ENCODE measurements at regions not wholly inside any gene's neighbourhood (a gene's known extent, or its start where the extent isn't known, plus 50 kb on each side); places are given as distances from the start of the nearest gene placed in this dataset.
"Not testable (repeated sequence)": the region's sequence is repeated elsewhere in the genome, so short reads cannot be mapped to it uniquely, and the experiment has no call there.

GRCh38 chr7:157476654-157477549 is 140.1 kb downstream of the DNAJB6 start:
- FAIRE-seq, result no peak
- no peak for DNase-seq (ENCODE audit: insufficient read length, low spot score)

DNA sequence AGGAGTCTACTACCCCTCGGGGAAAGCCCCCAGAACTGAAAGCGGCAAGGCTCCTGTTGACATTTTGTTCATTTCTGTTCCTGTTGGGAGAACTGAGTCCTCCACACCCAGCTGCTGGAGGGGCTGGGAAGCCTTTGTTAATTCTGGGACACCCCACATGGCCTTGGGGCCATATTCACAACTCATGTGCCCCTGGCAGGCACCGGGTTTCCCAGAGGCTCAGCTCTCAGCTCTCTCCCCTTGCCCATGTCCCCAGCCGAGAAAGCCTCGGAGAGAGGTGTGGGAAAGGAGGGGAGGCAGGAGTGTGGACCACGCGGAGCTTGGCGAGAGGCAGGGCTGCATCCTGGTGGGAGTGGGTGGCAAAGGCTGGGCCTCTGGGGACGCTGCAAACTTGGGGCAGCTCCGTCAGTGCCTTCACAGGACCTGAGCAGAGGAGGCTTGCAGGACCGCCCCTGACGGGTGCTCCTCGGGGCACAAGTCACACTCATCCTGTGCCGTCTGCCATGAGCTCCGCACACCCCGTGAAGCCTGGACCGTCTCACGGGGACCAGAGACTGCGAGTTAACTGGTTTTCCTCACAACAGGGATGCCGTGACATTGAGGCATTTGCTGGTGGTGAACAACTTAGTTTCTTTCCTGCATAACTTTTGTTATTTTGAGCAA is 140.9 kb downstream of the DNAJB6 start:
- FAIRE-seq (no peak), DNase-seq (ENCODE audit: insufficient read length, low spot score) (no peak)
- TF ChIP-seq CTCF (IDR thresholded peaks at IDR 0.05; ENCODE audit: insufficient read depth, missing control alignments), result no peak

More at GRCh38 chr7:157476654-157477549, 140.1 kb downstream of the DNAJB6 start:
- no peak for TF ChIP-seq CTCF (IDR thresholded peaks at IDR 0.05; ENCODE audit: insufficient read depth, missing control alignments)

DNA sequence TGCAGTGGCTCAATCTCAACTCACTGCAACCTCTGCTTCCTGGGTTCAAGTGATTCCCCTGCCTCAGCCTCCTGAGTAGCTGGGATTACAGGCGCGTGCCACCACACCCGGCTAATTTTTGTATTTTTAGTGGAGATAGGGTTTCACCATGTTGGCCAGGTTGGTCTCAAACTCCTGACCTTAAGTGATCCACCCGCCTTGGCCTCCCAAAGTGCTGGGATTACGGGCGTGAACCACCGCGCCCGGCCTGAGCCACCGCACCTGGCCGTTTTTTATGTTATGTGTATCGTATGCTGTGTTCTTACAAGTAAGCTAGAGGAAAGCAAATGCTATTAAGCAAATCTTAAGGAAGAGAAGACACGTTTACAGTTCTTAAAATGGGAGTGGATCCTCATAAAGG is 141.8 kb downstream of the DNAJB6 start:
- not testable (repeated sequence) for DNase-seq (ENCODE audit: insufficient read length, low spot score); FAIRE-seq

- FAIRE-seq (no peak), DNase-seq (ENCODE audit: insufficient read length, low spot score) (no peak)
- TF ChIP-seq CTCF (IDR thresholded peaks at IDR 0.05; ENCODE audit: insufficient read depth, missing control alignments), result no peak
These were observed 142.5 kb downstream of the DNAJB6 start for GRCh38 chr7:157479326-157479725.

DNA sequence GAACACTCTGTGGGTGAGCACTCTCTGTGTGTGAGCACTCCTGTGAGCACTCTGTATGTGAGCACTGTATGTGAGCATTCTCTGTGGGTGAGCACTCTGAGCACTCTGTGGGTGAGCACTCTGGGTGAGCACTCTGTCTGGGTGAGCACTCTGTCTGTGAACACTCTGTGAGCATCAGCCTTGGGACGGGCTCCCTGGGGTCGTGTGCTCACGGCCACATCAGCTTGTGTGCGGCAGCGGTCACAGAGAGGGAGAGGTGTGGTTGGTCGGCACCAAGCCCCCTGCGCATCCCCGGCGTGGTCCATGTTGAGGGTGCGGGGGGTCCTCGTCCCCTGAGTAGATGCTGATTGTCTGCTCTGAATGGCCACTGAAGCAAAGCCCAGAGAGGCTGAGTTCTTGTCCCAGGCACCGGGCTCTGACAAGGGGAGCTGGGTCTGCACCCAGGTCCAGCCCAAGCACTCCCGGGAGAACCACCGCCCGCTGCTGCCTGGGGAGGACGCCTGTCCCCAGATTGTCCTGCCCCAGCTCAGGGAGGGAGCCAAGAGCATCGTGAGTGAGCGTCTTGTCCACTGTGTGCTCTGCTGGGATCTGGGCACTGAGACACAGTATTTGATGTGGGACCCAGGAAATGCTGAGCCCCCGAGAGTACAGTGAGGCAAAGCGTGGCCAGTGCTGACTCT is 143.7 kb downstream of the DNAJB6 start:
- DNase-seq (ENCODE audit: insufficient read length, low spot score), result no peak
- TF ChIP-seq CTCF (IDR thresholded peaks at IDR 0.05; ENCODE audit: insufficient read depth, missing control alignments), result no peak
- no peak for FAIRE-seq

GRCh38 chr7:157481389-157481788 is 144.6 kb downstream of the DNAJB6 start:
- no peak for FAIRE-seq
- no peak for DNase-seq (ENCODE audit: insufficient read length, low spot score)
- no peak for TF ChIP-seq CTCF (IDR thresholded peaks at IDR 0.05; ENCODE audit: insufficient read depth, missing control alignments)

DNA sequence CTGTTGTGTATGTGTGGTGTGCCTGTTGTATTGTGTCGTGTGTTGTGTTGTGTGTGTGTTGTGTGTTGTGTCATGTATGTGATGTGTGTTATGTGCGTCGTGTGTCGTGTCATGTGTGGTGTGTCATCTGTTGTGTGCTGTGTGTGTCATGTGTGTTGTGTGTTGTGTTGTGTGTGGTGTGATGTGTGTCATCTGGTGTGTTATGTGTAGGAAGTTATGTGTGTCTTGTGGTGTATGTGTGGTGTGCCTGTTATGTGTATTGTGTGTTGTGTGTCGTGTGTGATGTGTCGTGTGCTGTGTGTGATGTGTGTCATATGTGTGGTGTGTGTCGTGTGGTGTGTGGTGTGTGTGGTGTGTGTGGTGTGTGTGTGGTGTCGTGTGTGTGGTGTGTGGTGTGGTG is 145.2 kb downstream of the DNAJB6 start:
- DNase-seq (ENCODE audit: insufficient read length, low spot score), result no peak
- TF ChIP-seq CTCF (IDR thresholded peaks at IDR 0.05; ENCODE audit: insufficient read depth, missing control alignments), result no peak
- no peak for FAIRE-seq

Data from D721Med (cell line).